Embryonic facial prominence (tissue), 1 donor: ENCODE measurements at regions not wholly inside any gene's neighbourhood (a gene's known extent, or its start where the extent isn't known, plus 50 kb on each side); places are given as distances from the start of the nearest gene placed in this dataset.
"Not testable (repeated sequence)": the region's sequence is repeated elsewhere in the genome, so short reads cannot be mapped to it uniquely, and the experiment has no call there.

Source experiments
- DNase-seq: peaks from one replicate; pipeline ENCODE4 v3.0.0-alpha.2; 2016; ENCODE audit errors: extremely low spot score

DNA sequence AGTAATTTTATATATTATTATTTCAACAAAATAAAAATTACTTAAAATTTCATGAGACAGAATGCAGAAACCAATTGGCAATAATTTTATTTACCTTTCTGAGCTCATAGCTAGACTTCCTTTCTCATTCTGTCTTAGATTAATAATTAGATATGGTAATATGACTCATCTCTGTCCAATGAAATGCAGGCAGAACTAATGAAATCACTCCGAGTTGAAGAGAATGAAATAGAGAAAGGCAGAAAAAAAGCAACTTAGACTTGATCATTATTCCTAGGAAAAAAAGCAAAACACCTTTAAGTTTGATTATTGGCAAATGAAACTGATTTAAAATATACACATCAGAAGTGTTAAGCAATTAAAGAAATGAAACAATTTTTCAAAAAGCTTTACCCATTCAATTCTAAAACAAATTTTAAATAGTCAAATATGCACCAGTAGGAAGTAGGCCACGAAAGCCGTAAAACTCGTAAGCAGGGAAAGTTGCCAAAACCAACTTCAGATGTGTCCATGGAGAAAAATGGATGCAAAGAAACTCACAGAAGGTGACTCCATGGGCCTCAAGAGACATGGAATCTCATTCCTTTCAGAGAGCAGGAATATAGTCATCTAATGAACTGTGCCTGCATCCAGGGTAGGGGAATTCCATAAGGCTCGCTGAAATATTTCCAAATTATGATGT, 293.8 kb upstream of the RGS17 start:
- no peak for DNase-seq

DNA sequence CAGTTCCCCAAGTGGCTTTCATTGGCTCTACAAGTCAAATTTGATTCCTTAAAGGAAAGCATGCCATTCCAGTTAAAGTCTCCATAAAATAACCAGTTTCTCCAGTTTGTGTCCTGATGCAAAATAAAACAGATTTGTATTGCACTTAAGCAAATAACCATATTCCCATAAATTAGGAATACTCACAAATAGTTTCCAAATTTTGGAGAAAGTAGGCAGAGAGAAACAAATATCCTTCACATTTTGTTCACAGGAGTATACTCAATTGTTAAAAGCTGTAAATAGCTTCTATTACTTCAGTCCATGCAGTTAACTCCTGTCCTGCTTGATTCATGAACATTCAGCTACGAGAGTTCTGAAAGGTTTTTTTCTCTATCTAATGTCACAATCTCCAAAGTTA, 281.4 kb upstream of the RGS17 start:
- DNase-seq, result no peak

DNA sequence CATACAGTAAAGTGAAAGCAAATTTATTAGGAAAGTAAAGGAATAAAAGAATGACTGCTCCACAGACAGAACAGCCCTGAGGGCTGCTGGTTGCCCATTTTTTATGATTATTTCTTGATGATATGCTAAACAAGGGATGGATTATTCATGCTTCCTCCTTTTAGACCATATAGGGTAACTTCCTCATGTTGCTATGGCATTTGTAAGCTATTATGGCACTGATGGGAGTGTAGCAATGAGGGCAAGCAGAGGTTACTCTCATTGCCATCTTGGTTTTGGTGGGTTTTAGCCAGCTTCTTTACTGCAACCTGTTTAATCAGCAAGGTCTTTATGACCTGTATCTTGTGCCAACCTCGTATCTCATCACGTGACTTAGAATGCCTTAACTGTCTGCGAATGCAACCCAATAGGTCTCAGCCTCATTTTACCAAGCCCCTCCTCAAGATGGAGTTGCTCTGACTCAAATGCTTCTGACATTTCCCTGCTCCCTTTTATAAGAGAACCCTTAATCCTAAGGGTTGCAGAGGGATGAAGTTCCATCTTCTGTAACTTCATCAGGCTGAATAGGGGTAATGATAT, 280.1 kb upstream of the RGS17 start:
- no peak for DNase-seq

DNA sequence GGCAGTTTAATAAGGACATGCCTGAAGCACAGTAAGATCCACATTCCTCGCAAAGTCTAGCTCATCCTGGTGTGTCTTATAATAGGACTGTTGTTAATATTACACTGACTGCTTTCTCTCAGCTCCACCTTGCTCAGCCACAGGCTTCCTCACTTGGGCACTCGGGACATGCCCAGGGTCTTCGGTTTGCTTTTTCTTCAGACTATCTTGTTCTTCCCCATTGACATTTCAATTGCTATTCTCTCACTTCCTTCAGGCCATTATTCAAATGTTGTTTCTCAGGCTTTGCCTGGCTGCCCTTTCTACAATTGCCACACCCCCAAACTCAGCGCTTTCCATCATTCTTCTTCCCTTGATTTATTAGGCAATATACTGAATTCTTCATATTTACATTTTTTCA, 274.8 kb upstream of the RGS17 start:
- DNase-seq, result no peak

DNA sequence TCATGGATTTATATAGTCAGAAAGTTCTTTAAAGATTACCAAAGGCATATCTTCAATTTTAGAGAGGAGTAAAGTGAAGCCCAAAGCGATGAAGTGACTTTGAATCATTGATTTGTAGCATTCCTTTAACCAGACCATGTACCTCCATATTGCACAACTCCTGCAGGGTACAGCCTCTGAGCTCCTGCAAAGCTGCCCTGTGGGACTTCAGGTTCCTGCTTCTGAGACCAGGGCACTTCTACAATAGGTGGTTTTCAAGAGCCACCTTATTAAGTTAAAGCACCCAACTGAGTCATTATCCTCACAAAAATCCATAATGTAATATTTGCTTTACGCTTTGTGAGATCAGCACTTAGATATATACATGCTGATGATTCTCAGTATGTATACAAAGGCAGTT, 270.7 kb upstream of the RGS17 start:
- DNase-seq, result no peak

DNA sequence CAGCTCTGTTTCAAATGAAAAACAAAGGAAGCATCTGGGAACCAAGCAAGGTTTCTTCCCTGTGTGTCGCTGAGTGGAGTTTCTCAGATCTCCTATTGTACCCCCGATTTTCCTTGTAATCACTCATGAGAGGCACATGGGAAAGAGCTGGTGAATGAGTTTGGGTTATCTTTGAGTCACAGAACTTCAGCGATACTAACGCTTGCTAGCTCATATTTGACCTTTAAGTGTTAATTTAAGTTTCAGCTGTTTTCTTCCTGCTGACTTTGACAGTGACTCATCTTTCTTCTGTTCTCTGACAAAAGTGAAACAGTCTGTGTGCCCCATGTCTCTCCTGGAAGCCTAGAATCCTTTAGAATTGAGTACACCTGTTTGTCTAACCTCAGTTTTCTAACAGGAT, 261.1 kb upstream of the RGS17 start:
- no peak for DNase-seq

DNA sequence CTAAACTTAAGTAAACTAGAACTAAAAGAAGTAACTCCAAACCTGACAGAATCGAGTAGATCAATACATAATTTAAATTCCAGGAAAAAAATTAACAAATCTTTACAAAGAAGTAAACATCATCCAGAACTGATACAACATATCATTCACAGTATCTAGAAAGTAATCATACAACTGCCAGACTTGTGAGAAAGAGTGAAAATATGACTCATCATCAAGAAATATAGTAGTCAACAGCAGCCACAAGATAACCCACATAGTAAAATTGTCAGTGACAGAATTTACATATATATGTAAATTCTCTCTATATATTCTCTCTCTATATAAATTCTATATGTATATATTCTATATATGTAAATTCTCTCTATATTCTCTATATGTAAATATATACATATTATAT, 242.8 kb upstream of the RGS17 start:
- no peak for DNase-seq

DNA sequence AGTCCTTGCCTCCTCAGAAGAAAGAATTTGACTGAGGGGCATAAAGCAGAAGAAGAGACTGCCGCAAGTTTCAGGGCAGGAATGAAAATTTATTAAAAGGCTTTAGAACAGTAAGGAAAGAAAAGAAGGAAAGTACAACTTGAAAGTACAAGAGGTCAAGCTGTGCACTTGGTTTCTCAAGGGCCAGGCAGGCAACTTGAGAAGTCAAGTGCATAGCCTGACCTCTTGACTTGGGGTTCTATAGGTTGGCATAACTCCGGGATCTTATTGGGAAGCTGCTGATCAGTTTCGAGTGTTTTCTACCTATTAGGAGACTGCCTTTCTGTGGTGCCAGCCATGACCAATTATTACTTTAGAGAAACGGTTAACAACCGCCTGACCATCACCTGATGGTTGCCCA, 237.0 kb upstream of the RGS17 start:
- no peak for DNase-seq

DNA sequence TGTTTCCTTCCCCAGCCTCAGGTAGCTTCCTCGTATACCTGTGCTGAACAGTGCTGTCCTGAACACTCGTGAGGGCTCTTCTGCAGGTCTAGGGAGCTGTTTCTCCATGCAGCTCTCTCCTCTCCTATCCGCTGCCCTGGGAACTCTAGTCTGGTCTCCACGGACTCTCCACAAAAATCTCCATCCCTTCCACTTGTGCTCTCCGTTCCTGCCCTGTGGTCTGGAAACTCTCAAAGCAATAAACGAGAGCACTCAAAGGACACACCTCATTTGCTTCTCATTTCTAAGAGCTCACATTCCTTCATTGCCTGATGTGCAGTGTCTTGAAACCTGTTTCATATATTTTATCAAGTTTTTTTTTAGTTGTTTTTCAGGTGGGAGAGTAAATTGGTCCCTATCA, 235.9 kb upstream of the RGS17 start:
- DNase-seq, result no peak

DNA sequence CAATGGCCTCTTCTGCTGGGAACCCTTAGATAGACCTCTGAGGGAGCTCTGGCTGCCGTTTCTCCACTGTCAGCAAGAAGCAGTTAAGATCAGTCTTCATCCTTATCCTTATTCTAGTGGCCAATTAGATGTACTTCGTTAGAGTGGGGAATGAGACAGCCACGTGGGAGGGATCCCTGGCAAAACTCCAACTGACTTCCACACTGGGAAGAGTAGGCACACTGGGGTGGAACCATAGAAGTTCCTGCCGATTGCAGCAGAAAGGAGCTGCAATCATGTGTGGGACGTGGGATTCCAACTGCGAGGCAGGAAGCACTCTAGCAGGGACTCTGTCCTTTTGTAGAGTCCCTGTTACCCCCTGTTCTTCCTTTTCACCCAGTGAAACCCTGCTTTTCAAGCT, 226.3 kb upstream of the RGS17 start:
- no peak for DNase-seq

DNA sequence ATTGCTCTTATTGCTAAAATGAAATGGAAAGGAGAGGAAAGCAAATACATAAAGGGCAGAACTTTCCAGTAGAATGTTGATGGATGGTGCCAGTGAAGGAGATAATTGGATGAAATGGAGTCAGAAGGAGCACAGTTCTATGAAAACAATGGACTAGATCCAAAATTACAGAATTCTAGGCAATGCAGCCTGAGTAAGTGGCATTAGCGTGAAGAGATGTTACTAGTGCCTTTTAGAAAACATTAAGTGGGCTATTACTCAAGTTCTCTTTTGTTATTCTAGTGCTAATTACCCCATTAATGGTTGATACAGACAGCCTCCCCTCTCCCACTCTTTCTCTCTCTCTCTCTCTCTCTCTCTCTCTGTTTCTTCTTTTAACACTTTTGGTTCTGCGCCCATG, 209.5 kb upstream of the RGS17 start:
- DNase-seq, result no peak

DNA sequence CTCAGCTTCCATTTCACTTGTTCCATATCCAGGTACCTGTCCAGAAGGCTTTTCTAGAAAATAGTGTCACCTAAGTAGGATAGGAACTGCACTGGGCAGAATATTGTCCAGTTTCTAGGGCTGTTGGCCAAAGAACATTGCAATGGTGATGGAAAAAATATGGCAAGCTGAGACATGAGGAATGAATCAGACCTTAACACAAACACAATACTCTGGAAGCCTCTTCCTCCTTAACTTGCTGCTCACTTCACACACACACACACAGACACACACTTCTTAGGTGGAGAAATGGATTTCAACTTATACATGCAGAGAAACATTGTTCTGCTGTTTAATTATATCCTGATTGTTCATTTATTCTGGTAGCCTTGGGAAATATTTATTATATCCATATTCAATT, 203.0 kb upstream of the RGS17 start:
- DNase-seq, result no peak

DNA sequence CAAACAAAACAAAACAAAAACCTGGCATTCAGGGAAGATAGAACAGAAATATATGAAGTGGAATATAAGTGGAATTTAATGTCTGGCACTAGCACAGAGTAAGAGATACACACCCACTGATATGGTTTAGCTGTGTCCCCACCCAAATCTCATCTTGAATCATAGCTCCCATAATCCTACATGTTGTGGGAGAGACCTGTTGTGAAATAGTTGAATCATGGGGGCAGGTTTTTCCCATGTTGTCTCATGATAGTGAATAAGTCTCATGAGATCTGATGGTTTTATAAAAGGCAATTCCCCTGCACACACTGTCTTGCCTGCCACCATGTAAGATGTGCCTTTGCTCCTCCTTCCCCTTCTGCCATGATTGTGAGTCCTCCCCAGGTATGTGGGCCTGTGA, 200.1 kb upstream of the RGS17 start:
- not testable (repeated sequence) for DNase-seq

DNA sequence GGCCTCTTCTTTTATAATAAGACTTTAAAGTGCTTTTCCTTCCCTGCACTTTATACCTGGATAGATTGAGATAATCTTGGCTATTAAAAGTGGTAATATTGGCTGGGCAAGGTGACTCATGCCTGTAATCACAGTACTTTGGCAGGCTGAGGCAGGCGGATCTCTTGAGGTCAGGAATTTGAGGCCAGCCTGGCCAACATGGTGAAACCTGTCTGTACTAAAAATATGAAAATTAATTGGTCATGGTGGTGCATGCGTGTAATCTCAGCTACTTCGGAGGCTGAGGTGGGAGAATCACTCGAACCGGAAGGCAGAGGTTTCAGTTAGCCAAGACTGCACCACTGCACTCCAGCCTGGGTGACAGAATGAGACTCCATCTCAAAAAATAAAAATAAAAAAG, 197.1 kb upstream of the RGS17 start:
- DNase-seq, result no peak

DNA sequence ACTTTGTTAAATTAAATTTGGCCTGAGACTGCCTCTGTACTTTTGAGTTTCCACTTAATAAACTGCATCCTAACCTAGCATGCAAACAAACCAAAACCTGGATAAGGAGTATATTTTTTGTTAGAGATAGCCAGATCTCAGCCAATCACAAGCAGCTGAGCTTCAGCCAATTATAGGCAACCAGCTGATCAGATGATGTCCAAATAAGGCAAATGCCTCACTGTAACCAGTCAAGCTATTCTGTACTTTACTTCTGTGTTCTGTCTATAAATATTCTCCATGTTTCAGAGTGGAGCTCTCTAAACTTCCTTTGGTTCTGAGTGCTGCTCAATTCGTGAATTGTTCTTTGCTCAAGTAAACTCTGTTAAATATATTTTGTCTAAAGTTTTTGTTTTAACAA, 194.6 kb upstream of the RGS17 start:
- DNase-seq, result no peak

DNA sequence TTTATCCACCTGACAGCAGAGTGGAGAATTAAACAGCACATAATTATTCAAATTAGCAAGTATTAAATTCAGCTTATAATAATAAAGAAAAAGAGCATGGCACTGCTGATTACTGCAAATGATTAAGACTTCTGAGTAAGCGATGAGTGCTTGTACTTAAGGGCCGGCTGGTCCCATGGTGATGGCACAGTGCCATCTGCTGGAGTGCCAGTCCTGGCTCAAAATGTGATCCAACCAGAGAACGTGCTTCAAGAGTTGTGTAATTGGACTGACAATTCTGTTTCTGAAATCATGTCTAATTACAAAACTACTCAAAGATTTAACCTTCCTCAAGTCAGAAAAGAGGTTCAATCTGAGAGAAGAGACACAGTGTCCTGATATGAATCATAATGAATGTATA, 181.6 kb upstream of the RGS17 start:
- no peak for DNase-seq

DNA sequence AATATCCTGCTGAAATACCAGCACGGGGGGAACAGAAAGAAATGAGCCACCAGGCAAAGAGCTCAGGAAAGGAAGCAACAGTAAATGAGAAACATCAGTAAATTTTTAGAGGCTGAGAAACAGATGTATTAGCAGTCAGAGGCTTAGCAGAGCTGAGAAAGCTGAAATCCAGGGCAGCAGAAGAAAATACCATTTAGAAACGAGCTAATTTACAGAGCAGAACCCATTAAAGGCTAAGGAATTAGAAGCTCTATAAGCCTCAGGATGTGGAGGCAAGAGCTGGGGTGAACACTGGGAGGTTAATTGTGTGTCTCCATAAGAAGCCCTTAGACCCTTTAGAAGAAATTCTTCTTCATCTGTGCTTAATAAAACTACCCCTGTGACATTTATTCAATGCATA, 178.6 kb upstream of the RGS17 start:
- DNase-seq, result no peak

DNA sequence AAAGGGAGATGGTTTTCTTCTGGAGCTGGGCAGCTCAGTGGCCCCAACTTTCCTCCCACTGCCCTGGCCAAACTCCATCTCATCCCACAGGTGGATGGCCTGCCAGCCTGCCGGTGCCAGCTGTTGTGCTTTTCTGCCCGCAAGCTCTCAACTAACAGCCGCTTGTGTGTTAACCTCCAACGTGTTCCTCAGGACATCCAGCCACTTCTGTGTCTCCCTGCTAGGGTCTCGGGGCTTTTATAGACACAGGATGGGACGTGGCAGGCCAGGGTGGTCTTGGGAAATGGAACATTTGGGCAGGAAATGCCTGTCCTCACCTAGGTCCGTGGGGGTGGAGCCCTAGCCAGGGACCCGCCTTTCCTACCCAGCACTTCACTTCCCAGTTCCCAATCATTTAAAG, 171.1 kb upstream of the RGS17 start:
- DNase-seq, result no peak

DNA sequence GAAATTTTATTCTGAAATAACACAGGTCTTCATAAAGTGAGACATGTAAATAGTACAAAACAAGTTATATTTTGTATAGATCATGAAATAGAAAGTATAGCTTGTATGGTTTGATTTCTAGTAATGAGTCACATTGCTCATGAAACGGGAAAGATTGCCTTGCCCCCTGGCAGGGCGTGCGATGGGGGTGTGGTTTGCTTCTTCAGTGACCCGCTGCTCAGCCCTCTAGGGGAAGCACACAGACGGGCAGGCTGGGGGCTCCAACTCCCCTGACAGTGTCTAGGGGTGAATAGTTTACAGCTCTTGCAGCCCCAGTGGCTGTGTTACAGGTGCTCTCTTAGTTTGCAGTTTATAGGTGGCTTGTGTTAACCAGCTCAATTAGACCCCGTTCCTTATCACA, 170.5 kb upstream of the RGS17 start:
- DNase-seq, result no peak

DNA sequence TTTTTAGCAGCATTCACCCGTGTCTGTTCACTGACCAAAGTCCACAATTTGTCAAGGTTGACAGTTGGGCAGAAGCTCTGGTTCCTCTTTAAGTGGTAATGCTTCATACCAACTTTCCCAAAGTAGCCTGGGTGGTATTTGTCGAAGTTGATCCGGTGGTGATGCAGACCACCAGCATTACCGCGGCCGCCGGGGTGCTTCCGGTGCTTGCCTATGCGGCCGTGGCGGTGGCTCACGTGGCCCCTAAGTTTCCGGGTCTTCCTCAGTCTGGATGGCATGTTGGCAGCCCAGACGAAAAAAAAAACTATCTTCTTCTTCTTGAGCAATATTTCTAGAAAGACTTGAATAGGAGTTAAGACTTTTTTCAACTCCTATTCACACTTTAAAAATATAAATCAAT, 151.4 kb upstream of the RGS17 start:
- not testable (repeated sequence) for DNase-seq

DNA sequence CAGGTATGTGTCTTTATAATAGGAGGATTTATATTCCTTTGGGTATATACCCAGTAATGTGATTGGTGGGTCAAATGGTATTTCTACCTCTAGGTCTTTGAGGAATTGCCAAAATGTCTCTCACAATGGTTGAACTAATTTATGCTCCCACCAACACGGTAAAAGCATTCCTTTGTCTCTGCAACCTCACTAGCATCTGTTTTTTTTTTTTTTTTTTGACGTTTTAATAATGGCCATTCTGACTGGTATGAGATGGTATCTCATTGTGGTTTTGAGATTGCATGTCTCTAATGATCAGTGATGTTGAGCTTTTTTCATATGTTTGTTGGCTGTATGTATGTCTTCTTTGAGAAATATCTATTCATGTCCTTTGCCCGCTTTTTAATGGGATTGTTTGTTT, 144.9 kb upstream of the RGS17 start:
- no peak for DNase-seq

DNA sequence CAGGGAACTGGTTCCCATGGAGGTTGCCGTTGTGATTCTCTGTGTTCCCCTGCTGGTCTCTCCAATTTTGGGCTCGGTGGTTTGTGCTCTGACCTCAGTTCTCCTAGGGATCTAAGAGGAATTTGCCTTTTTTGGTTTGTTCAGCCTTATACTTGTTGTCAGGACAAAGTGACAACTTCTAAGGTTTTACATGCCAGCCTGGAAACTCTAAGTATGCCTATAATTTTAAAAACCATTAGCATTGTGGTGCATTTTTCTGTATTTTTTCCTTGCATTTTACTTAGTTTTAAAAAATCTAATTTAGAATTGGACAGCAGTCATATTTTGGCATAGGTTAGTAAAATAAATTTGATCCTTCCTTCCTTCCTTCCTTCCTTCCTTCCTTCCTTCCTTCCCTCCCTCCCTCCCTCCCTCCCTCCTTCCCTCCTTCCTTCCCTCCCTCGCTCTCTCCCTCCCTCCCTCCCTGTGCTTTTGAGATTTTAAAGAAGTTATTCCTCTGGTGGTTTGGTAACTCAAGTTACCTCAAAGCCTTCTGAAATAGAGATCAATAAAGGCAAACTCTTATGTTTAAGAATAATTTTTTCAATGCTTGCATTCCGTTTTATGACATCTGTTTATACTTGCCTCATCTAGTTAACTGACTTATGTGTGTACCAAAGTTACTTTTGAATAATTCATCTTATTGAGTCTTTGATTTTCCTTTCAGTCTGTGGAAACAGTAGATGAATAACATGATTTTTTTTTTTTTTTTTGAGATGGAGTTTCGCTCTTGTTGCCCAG, 141.3 kb upstream of the RGS17 start:
- no peak for DNase-seq

DNA sequence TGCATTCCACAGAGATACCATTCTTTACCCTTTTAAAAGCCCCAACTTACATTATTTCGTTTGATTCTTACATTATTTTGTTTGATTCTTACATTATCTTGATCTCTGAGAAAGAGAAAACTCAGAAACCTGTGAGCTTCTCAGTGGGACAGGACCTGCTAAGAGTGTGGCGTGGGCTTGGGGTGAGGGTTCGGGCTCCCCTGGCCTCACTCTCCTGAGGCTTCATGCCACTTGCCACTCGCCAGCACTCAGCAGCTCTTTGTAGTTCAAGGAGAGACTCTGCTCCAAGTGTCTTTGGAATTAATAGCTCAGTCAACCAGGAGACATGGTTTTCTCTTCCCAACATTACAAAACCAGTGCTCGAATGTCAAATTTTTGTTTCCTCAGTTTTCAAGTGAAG, 132.4 kb upstream of the RGS17 start:
- no peak for DNase-seq
